Ishikawa (cell line): ENCODE measurements at regions not wholly inside any gene's neighbourhood (a gene's known extent, or its start where the extent isn't known, plus 50 kb on each side); places are given as distances from the start of the nearest gene placed in this dataset.

ENCODE experiments used
- CEBPB ChIP-seq: IDR thresholded peaks from 2 replicates; pipeline ENCODE4 v1.6.1; 2012
- CREB1 ChIP-seq: IDR thresholded peaks from 2 replicates; pipeline ENCODE4 v1.6.1; 2012; ENCODE audit warnings: low read depth
- EGR1 ChIP-seq: IDR thresholded peaks from 2 replicates; pipeline ENCODE4 v1.6.1; 2012
- EP300 ChIP-seq: IDR thresholded peaks from 2 replicates; pipeline ENCODE4 v1.6.1; 2012; ENCODE audit warnings: borderline replicate concordance
- MAX ChIP-seq: IDR thresholded peaks from 2 replicates; pipeline ENCODE4 v1.6.1; 2012
- RAD21 ChIP-seq: IDR thresholded peaks from 2 replicates; pipeline ENCODE4 v1.6.1; 2012; ENCODE audit warnings: low read depth
- REST ChIP-seq: IDR thresholded peaks from 2 replicates; pipeline ENCODE4 v1.6.1; 2012; ENCODE audit warnings: low read depth, mild to moderate bottlenecking
- TAF1 ChIP-seq: IDR thresholded peaks from 2 replicates; pipeline ENCODE4 v1.6.1; 2012; ENCODE audit warnings: low read depth, mild to moderate bottlenecking
- YY1 ChIP-seq: IDR thresholded peaks from 2 replicates; pipeline ENCODE4 v1.6.1; 2012; ENCODE audit warnings: low read depth
- ZBTB7A ChIP-seq: IDR thresholded peaks from 2 replicates; pipeline ENCODE4 v1.6.1; 2012; ENCODE audit warnings: low read depth
- TF ChIP-seq, protein P1 (sequence below): IDR thresholded peaks from 2 replicates; pipeline ENCODE4 v1.6.1; 2012

DNA sequence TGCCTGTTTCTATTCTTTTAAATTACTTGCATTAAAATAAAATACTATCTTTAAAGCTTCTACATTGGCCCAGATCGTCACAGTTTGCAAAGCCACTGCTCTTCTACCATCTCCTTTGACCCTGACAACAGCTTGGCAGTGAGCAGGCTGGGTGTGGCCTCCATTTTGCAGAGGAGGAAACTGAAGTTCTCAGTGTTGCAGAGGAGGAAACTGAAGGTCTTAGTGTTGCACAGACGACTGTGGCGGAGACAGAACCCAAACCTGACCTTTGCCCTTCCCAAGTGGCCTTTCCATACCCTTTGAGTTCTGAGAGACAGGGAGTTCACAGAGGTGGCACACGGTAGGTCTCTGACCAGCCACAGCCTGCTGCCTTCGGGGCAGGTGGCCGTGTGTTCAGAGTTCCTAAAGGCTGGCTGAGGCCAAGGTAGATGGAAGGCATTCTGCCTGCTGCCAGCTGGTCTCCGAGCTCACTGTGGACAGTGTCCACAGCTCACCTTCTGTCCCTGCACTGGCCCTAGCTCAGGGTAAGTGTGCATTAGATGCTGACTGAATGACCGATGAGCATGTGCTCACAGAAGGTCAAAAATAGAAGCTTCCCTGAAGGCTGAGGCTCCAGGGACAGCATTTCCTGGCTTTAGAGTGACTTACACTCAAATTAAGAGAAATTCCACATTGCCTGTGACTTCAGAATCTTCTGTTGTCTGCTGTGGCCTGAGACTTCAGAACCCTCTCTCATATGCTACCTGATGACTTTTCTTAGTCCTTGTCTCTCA lies 113.5 kb upstream of the SLC24A3 start:
- TF ChIP-seq EP300 (no peak), MAX (no peak), CREB1 (no peak), ZBTB7A (no peak), TAF1 (no peak), YY1 (no peak), REST (no peak), RAD21 (no peak), CEBPB (no peak), EGR1 (no peak)
- TF ChIP-seq, protein P1, sequence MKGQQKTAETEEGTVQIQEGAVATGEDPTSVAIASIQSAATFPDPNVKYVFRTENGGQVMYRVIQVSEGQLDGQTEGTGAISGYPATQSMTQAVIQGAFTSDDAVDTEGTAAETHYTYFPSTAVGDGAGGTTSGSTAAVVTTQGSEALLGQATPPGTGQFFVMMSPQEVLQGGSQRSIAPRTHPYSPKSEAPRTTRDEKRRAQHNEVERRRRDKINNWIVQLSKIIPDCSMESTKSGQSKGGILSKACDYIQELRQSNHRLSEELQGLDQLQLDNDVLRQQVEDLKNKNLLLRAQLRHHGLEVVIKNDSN = no peak
